NCI-H1436 treated with DMSO at 0.1 percent for 48 hours (cell line): ENCODE measurements at regions not wholly inside any gene's neighbourhood (a gene's known extent, or its start where the extent isn't known, plus 50 kb on each side); places are given as distances from the start of the nearest gene placed in this dataset.
"Not testable (repeated sequence)": the region's sequence is repeated elsewhere in the genome, so short reads cannot be mapped to it uniquely, and the experiment has no call there.

Source experiments
- DNase-seq: peaks from one replicate; lab custom pipeline; 2025; lab: John Stamatoyannopoulos, UW

GRCh38 chr2:21854938-21855337 is 731.2 kb downstream of the TDRD15 start:
- DNase-seq, result no peak

GRCh38 chr2:21856708-21857107 is 732.9 kb downstream of the TDRD15 start:
- DNase-seq, result no peak

GRCh38 chr2:21860907-21861306 is 737.1 kb downstream of the TDRD15 start:
- no peak for DNase-seq

- no peak for DNase-seq
Observed at GRCh38 chr2:21866316-21866715, 742.5 kb downstream of the TDRD15 start.

GRCh38 chr2:21887881-21888280 is 764.1 kb downstream of the TDRD15 start:
- no peak for DNase-seq

GRCh38 chr2:21890041-21890440 is 766.3 kb downstream of the TDRD15 start:
- no peak for DNase-seq

GRCh38 chr2:21890716-21891115 is 766.9 kb downstream of the TDRD15 start:
- no peak for DNase-seq

GRCh38 chr2:21891191-21891590 is 767.4 kb downstream of the TDRD15 start:
- DNase-seq, result no peak

GRCh38 chr2:21892140-21892539 is 768.4 kb downstream of the TDRD15 start:
- no peak for DNase-seq

- DNase-seq, result no peak
Observed at GRCh38 chr2:21895200-21895599, 771.4 kb downstream of the TDRD15 start.

GRCh38 chr2:21908712-21909380 is 785.1 kb downstream of the TDRD15 start:
- not testable (repeated sequence) for DNase-seq

- no peak for DNase-seq
Observed at GRCh38 chr2:21910832-21911507, 787.2 kb downstream of the TDRD15 start.

- no peak for DNase-seq
Observed at GRCh38 chr2:21912405-21912804, 788.6 kb downstream of the TDRD15 start.

GRCh38 chr2:21915201-21915600 is 791.4 kb downstream of the TDRD15 start:
- no peak for DNase-seq

- no peak for DNase-seq
Observed at GRCh38 chr2:21916934-21917522, 793.3 kb downstream of the TDRD15 start.

- DNase-seq, result no peak
Observed at GRCh38 chr2:21920721-21921120, 797.0 kb downstream of the TDRD15 start.

GRCh38 chr2:21924640-21925285 is 801.0 kb downstream of the TDRD15 start:
- no peak for DNase-seq

GRCh38 chr2:21928292-21928691 is 804.5 kb downstream of the TDRD15 start:
- DNase-seq, result no peak

- no peak for DNase-seq
Observed at GRCh38 chr2:21930226-21930625, 806.5 kb downstream of the TDRD15 start.

GRCh38 chr2:21939967-21940366 is 816.2 kb downstream of the TDRD15 start:
- no peak for DNase-seq

GRCh38 chr2:21944536-21944935 is 820.8 kb downstream of the TDRD15 start:
- DNase-seq, result no peak

GRCh38 chr2:21945658-21946057 is 821.9 kb downstream of the TDRD15 start:
- no peak for DNase-seq

GRCh38 chr2:21947046-21947445 is 823.3 kb downstream of the TDRD15 start:
- DNase-seq, result no peak
